Chondrocyte (in vitro differentiated cells): ENCODE measurements at regions not wholly inside any gene's neighbourhood (a gene's known extent, or its start where the extent isn't known, plus 50 kb on each side); places are given as distances from the start of the nearest gene placed in this dataset.

Experiments
- DNase-seq: peaks from one replicate; pipeline ENCODE4 v3.0.0; 2021; ENCODE audit warnings: mixed read lengths, low spot score
- H3K27ac Mint-ChIP-seq: one replicate; pipeline ENCODE4 v1.8.0; 2021; ENCODE audit warnings: mild to moderate bottlenecking, moderate library complexity, mixed read lengths; ENCODE audit not compliant: unreplicated experiment
- H3K27me3 Mint-ChIP-seq: 2 replicates; pipeline ENCODE4 v1.8.0; 2021; ENCODE audit warnings: low read depth, mixed read lengths
- H3K36me3 Mint-ChIP-seq: 2 replicates; pipeline ENCODE4 v1.8.0; 2021; ENCODE audit warnings: low read depth, mixed read lengths
- H3K4me1 Mint-ChIP-seq: 2 replicates; pipeline ENCODE4 v1.8.0; 2021; ENCODE audit warnings: low read depth, mild to moderate bottlenecking, mixed read lengths
- H3K4me3 Mint-ChIP-seq: one replicate; pipeline ENCODE4 v1.8.0; 2021; ENCODE audit warnings: mild to moderate bottlenecking, moderate library complexity, mixed read lengths; ENCODE audit not compliant: unreplicated experiment
- H3K9me3 Mint-ChIP-seq: 2 replicates; pipeline ENCODE4 v1.8.0; 2021; ENCODE audit warnings: low read depth, mixed read lengths
- TF ChIP-seq, protein P1 (sequence below): fragments of 200-600 bp; sonication (generic); IDR thresholded peaks from 2 replicates; pipeline ENCODE4 v1.5.0; 2021; ENCODE audit warnings: antibody characterized with exemption, mild to moderate bottlenecking, moderate library complexity

DNA sequence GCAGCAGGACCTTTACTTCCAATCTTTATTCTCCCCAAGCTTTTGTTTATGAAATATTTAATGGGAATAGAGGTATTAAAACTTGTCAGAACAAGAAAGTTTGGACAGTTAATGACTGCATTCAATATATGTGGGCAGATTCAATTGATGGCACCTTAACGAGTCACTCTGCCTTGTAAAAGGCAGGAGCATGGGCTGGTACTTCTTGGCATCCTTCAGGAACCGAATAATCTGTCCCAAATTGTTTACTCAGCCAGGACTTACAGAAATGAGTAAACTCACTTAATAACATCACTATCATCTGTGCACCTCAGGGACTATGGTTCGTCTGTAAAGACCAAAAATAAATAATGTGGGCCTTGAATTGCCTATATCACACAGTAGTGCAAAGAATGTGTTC lies 1280.3 kb upstream of the TMEFF2 start:
- Mint-ChIP-seq H3K4me3 (no peak overlapping the region), H3K27me3 (no peaks in the 10 kb centered on the region), H3K4me1 (no peaks in the 10 kb centered on the region), H3K9me3 (peaks cover 8% of the 10 kb centered on the region), H3K36me3 (no peaks in the 10 kb centered on the region), H3K27ac (no peak overlapping the region)
- TF ChIP-seq, protein P1, sequence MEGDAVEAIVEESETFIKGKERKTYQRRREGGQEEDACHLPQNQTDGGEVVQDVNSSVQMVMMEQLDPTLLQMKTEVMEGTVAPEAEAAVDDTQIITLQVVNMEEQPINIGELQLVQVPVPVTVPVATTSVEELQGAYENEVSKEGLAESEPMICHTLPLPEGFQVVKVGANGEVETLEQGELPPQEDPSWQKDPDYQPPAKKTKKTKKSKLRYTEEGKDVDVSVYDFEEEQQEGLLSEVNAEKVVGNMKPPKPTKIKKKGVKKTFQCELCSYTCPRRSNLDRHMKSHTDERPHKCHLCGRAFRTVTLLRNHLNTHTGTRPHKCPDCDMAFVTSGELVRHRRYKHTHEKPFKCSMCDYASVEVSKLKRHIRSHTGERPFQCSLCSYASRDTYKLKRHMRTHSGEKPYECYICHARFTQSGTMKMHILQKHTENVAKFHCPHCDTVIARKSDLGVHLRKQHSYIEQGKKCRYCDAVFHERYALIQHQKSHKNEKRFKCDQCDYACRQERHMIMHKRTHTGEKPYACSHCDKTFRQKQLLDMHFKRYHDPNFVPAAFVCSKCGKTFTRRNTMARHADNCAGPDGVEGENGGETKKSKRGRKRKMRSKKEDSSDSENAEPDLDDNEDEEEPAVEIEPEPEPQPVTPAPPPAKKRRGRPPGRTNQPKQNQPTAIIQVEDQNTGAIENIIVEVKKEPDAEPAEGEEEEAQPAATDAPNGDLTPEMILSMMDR = no peak
- DNase-seq = no peak

DNA sequence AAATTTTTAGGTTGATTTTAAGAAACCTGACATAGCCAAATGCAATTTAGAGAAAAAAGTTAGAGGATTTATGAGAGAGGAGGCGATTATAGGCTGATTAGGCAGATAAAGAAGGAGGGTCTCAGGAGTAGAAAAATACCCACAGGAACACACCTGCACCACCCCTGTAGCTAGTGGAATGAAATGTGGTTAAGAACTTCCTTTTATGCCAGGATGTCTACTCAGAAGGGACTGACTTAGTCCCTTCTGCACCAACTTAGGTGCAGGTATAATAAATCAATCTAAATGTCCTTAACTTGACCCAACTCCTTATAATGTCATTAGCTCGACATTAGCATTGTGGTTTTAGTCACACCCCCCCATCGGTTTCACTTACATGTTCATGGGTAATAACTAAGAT lies 1274.5 kb upstream of the TMEFF2 start:
- H3K27ac Mint-ChIP-seq = no peak overlapping the region
- H3K4me3 Mint-ChIP-seq = no peak overlapping the region
- TF ChIP-seq, protein P1 = no peak
- no peak for DNase-seq
- no peaks in the 10 kb centered on the region for H3K27me3 Mint-ChIP-seq
- H3K36me3 Mint-ChIP-seq = no peaks in the 10 kb centered on the region
- H3K9me3 Mint-ChIP-seq = peaks cover 9% of the 10 kb centered on the region
- H3K4me1 Mint-ChIP-seq = no peaks in the 10 kb centered on the region

DNA sequence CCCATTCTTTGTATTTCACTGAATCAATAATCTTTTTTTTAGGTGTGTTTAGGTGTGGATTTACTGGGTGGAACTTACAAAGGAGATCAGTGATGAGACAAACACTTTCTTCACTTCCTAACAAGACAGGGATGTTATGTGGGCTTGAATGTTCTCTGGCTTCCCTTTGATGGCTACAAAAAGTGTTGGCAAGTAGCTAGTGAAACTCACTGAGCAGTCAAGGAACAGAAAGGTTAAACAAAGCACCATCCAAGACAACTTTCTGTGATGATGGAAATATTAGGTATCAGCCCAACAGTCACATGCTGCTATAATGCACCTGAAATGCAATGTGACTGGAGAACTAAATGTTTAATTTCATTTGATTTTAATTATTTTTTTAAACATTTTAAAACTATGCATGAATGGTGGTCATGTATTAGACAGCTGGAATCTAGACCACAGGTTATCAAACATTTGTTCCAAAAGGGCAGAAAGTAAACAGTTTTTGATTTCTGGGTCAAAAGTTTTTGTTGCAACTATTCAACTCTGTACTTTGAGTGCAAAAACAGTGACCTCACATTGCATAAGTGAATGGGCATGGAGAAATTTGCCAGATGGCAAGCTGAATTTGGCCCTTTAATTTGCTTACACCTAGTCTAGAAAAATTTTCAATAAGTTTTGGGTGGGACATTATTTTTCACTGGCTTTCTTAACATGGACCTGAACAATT lies 1272.7 kb upstream of the TMEFF2 start:
- Mint-ChIP-seq H3K36me3 (no peaks in the 10 kb centered on the region), H3K27me3 (no peaks in the 10 kb centered on the region), H3K4me1 (peaks cover 8% of the 10 kb centered on the region), H3K4me3 (no peak overlapping the region), H3K27ac (no peak overlapping the region), H3K9me3 (peaks cover 8% of the 10 kb centered on the region)
- no peak for DNase-seq
- TF ChIP-seq, protein P1 = no peak

DNA sequence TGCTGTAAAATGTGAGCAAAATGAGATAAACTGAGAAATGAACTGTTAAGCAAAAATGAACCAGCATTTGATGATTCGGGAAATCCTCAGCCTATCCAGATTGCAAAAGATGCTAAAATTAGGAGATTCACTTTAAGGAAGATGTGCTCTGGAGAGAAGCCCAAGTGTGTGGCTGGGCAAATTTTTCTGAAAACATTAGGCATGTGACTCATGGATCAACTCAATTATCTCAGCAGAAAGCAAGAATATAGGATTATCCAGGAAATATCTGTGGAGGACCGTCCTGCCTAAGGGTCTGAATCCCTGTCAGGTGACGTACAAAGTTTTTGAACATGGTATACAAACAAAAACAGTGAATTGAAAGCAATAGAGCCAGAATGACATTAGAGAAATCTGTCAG lies 1268.3 kb upstream of the TMEFF2 start:
- H3K4me1 Mint-ChIP-seq = peaks cover 17% of the 10 kb centered on the region
- H3K4me3 Mint-ChIP-seq = no peak overlapping the region
- no peak overlapping the region for H3K27ac Mint-ChIP-seq
- H3K36me3 Mint-ChIP-seq = no peaks in the 10 kb centered on the region
- no peak for DNase-seq
- peaks cover 8% of the 10 kb centered on the region for H3K9me3 Mint-ChIP-seq
- TF ChIP-seq, protein P1 = no peak
- no peaks in the 10 kb centered on the region for H3K27me3 Mint-ChIP-seq

DNA sequence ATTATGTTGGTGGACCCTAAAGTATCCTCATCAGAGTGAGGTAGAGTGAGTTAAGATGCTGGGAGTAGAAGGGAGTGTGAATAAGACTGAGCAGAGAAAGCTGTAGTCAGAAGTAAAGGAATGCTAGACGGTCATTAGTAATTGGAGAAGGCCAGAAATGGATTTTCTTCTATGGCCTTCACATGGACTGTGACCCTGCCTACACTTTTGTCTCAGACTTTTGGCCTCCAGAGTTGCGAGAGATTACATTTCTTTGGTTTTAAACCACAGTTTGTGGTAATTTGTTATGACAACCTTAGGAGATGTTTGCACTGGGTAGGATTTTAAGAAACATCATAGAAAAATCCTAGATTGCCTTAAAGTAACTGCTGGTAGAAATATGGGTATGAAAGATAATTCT lies 1267.7 kb upstream of the TMEFF2 start:
- Mint-ChIP-seq H3K27me3 (no peaks in the 10 kb centered on the region), H3K4me3 (no peak overlapping the region), H3K27ac (no peak overlapping the region), H3K36me3 (no peaks in the 10 kb centered on the region), H3K4me1 (peaks cover 17% of the 10 kb centered on the region), H3K9me3 (peaks cover 8% of the 10 kb centered on the region)
- no peak for DNase-seq
- TF ChIP-seq, protein P1 = no peak
